ENCODE measurements at regions not wholly inside any gene's neighbourhood (a gene's known extent, or its start where the extent isn't known, plus 50 kb on each side); places are given as distances from the start of the nearest gene placed in this dataset.

- DNase-seq (ENCODE audit: low read depth), result no peak
These were observed 1255.1 kb upstream of the EYS start for GRCh38 chr6:66962082-66962481.

DNA sequence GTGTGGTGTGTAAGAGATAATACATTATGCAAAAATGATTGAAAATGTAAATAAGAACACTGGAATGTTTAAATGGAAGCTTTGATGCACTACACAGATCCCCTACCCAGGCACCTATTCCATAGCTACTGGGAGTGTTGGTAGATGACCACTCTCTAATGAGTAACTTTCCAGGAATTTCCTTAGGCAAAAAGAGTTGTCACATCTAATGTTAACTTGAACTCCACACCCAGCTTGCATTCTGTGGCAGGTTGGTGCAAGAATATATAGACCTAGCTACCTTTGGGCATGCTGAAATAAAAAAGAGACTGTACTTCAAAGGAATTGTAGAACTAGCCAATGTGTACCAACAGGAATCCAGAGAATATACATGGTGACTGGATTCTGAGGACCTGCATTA, 1254.2 kb upstream of the EYS start:
- DNase-seq (ENCODE audit: low read depth), result peak; percentile 39

- no peak for DNase-seq (ENCODE audit: low read depth)
These were observed 1242.2 kb upstream of the EYS start for GRCh38 chr6:66949191-66949661.

DNA sequence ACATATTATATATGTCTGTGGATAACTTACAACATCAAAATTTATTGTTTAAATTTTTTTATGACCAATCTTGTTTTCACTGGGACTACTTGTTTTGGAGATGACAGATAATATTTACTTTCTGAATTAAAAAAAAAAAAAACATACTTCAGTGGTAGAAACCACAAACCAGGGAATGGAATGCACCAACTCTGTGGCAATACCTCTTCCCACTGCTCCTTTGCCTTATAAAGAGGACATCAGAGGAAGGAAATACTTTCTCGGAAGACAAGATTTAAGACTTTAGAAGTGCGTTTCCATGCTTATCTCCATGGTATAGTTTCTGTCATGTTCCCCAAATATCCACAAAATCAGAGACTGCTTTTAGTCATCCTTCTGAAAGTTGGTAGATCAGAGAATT, 1241.1 kb upstream of the EYS start:
- DNase-seq (ENCODE audit: low read depth), result peak; percentile 85

GRCh38 chr6:66940003-66940402, 1233.0 kb upstream of the EYS start:
- DNase-seq (ENCODE audit: low read depth), result no peak

DNA sequence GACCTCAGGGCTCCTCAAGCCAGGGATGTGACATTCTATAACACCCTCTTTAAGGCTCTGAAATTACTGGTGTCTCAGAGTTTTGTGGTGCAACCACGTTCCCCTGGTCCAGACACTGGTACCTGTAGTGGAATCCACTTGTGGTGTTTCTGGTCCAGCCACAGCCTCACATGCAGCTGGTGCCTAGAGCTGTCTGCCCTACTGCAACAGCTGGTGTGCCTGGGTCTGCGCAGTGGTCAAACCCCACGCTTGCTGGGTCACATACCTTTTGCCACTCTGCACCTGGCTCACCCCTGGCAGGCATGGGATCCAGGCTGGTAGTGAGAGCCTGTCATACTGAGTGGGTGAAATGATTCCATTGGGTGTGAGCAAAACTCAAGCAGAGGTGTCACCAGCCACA, 1230.2 kb upstream of the EYS start:
- DNase-seq (ENCODE audit: low read depth), result no peak

- DNase-seq (ENCODE audit: low read depth), result no peak
These were observed 1228.6 kb upstream of the EYS start for GRCh38 chr6:66935612-66936011.

GRCh38 chr6:66931787-66932186, 1224.8 kb upstream of the EYS start:
- DNase-seq (ENCODE audit: low read depth), result no peak

- DNase-seq (ENCODE audit: low read depth), result peak; percentile 85
These were observed 1223.7 kb upstream of the EYS start for GRCh38 chr6:66930559-66931290.

GRCh38 chr6:66926060-66926459, 1219.0 kb upstream of the EYS start:
- peak; percentile 42 for DNase-seq (ENCODE audit: low read depth)

DNA sequence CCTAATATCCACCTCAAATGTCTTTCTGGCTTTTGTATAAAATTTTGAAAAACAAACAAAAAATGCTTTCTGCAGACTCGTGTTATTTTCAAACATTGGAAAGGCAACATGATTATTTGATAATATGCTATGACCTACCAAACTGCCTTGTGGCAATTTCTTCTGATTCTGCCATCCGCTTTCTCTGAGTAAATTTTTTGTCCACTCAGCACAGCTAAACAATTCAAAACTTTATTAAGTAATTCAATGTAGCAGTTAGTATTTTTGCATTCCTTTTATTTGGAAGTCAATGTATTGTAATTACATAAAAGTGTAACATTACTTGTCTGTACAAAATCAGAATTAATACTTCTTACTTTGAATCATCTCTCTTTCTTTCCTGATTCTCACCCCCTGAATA, 1206.6 kb upstream of the EYS start:
- DNase-seq (ENCODE audit: low read depth), result no peak

- no peak for DNase-seq (ENCODE audit: low read depth)
These were observed 1195.4 kb upstream of the EYS start for GRCh38 chr6:66902457-66902856.

DNA sequence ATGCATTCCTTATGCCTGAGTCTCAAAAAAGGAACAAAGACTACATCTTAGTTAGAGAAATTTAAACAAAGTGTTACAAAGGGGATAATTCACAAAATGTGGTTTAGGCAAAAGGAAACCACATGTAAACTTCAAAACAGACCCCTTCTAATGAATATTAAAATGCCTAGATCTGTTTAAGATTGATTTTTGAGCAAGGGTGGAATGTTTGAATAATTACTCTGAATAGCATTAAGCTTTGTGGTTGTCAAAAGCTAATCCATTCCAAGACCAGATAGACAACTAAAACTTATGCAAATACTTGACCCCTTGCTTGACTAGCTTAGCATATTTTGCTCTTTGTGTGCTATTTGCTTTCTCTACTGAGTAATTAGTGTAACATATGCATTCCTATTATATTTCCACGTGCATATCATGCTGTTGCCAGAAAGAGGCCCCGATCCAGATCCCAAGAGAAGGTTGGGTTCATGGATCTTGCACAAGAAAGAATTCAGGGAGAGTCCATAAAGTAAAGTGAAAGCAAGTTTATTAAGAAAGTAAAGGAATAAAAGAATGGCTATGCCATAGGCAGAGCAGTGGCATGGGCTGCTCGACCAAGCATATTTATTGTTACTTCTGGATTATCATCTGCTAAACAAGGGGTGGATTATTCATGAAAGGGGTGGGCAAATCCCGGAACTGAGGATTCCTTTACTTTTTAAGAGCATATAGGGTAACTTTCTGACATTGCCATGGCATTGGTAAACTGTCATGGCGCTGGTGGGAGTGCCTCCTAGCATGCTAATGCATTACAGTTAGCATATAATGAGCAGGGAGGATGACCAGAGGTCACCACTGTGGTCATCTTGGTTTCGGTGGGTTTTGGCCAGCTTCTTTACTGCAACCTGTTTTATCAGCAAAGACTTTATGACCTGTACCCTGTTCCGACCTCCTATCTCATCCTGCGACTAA, 1193.4 kb upstream of the EYS start:
- DNase-seq (ENCODE audit: low read depth), result peak; percentile 69

DNA sequence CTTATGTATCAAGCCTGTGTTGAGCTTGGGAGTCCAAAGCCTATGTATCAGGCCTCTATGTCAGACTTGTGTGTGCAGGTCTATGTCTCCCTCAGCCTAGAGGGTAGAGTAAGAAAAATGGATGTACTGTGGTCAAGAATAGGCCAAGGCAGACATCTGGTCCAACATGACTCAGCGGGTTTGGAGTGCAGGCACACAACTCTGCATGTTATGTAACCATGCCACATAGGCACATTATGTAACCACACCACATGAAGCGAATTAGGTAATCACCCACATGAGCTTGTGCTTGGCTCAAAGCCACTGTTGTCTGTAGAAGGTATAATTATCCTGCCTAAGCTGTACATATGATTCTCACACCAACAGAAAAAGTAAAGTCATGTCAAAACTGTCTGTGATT, 1190.5 kb upstream of the EYS start:
- DNase-seq (ENCODE audit: low read depth), result peak; percentile 68

DNA sequence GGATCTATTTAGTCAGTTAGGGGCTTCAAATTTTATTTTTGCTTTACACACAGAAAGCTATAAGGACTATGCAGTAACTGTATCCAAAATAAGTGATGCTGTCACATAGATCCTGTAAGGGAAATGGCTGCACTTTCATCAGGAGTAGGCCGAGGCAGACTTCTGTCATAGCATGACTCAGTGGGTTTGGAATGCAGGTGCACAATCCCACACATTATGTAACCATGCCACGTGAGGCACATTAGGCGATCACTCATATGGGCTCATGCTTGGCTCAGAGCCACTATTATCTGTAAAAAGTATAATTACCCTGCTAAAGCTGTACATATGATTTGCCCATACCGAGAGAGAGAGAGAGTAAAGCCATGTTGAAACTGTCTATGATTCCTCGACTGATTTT, 1189.4 kb upstream of the EYS start:
- DNase-seq (ENCODE audit: low read depth), result peak; percentile 86

DNA sequence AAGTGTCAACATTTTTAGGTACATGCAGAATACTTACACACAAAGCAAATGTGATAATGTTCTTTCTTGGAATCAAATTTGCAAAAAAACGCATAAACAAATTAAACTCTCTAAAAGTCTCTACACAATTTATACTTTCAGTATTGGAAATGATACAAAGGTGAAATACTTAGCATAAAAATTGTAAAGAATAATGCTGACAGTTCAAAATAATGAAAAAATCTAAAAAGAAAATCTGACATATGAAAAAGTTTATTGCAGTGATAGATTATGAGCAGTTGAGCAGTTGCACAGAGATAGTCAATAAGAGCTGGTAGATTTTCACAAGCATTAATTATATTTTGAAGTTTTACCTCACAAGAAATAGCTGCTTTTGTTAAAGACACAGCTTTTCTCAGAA, 1176.4 kb upstream of the EYS start:
- DNase-seq (ENCODE audit: low read depth), result no peak

- DNase-seq (ENCODE audit: low read depth), result peak; percentile 57
These were observed 1159.8 kb upstream of the EYS start for GRCh38 chr6:66866801-66867200.

DNA sequence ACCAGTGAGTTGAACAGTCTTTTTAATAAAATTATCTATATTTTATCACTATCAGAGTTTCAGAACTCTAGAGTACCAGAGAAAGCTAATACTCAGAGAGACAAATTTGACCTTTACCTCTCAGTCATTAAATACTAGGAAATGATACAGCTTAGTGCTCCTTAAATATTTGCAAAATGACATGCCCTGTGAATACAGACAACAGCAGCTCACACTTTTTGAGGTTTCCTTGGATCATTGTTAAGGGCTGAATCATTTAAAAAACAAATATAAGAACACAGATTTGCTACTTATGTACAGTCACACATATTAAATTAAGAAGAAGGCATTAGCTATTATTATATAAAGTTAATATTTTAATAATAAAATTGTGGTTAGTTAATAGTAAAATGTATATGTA, 1158.7 kb upstream of the EYS start:
- peak; percentile 80 for DNase-seq (ENCODE audit: low read depth)

DNA sequence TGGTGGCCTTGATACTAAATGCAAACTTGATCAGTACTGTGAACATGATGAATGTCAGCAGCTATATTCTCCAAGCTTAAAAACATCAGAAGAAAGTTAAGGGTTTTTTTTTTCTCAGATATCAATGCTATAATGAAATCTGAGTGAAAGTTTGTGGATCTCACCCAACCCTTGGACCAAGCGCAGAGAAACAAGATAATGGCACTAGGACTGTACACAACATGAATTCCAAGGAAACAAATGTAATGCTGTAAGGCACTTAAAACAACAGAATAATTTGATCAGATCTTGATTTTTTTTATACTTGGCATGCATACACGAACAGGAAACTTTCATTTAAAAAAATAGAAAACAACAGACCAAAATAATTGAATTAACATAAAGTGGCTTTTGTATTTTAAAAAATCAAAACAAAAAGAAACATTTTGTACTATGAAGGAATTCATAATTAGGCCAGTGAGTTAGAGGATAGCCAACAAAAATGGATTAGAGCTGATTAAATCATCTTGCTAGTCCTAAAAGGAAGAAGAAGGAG, 1154.0 kb upstream of the EYS start:
- DNase-seq (ENCODE audit: low read depth), result no peak

DNA sequence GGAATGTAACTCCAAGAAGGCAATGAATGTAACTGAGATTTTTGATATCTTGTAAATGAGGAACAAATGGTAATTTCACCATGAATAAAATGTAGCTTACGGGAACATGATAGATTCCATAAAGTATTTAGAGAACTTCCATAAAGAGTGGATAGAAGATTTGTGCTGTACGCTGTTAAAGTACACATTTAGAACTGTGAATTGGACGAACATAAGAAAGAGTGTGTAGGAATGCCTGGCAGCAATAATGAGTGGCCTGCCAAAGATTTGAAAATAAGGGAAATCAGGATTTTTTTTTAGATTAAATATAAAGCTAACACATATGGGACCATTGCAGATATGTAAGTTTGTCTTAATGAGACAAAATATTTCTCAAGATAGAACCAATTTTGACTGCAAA, 1153.3 kb upstream of the EYS start:
- DNase-seq (ENCODE audit: low read depth), result no peak

- no peak for DNase-seq (ENCODE audit: low read depth)
These were observed 1151.2 kb upstream of the EYS start for GRCh38 chr6:66858196-66858595.

DNA sequence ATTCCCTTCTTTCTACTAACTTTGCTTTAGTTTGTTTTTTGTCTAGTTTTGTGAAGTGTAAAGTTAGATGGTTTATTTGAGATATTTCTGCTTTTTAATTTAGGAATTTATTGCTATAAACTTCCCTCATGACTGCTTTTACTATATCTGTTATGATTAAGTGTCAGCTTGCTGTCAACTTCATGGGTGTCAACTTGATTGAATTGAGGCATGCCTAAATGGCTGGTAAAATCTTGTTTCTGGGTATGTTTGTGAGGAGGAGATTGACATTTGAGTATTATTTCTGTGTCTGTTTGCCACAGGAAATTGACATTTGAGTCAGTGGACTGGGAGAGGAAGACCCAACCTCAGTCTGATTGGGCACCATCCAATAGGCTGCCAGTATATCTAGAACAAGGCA, 1147.0 kb upstream of the EYS start:
- no peak for DNase-seq (ENCODE audit: low read depth)

- DNase-seq (ENCODE audit: low read depth), result no peak
These were observed 1144.9 kb upstream of the EYS start for GRCh38 chr6:66851930-66852329.

All from M059J (cell line).